ENCODE measurements at regions not wholly inside any gene's neighbourhood (a gene's known extent, or its start where the extent isn't known, plus 50 kb on each side); places are given as distances from the start of the nearest gene placed in this dataset.
A peak's percentile ranks its signal among the peaks of the same experiment; 100 is the strongest.

GRCh38 chr13:57470491-57470890, 161.1 kb upstream of the PCDH17 start:
- H3K9me3 ChIP-seq (ENCODE audit: insufficient read depth, low read depth, low read length): no peaks in the 10 kb centered on the region
- H3K36me3 ChIP-seq (ENCODE audit: insufficient read depth, low read length): no peaks in the 10 kb centered on the region
- H3K4me1 ChIP-seq (ENCODE audit: insufficient read depth, low read length, poor library complexity, severe bottlenecking): no peaks in the 10 kb centered on the region
- no peaks in the 10 kb centered on the region for H3K27me3 ChIP-seq (ENCODE audit: insufficient read depth, low read length, poor library complexity, severe bottlenecking)
- no peaks in the 10 kb centered on the region for H3F3A ChIP-seq (ENCODE audit: low read depth)
- H3K79me2 ChIP-seq (ENCODE audit: insufficient read depth, low read length): no peaks in the 10 kb centered on the region
- no peak overlapping the region for H3K9ac ChIP-seq (ENCODE audit: low read depth, low read length, poor library complexity, severe bottlenecking)
- TF ChIP-seq CTCF (conservative IDR thresholded peaks at IDR 0.05; ENCODE audit: low read length) (no peak), EZH2phosphoT487 (IDR thresholded peaks at IDR 0.05; ENCODE audit: borderline replicate concordance) (no peak)
- H3K4me3 ChIP-seq (ENCODE audit: low read length, poor library complexity, severe bottlenecking): no peak overlapping the region
- no peak overlapping the region for H2AFZ ChIP-seq (ENCODE audit: low read length)
- no peak overlapping the region for H3K4me2 ChIP-seq (ENCODE audit: low read depth, low read length, poor library complexity, severe bottlenecking)
- H3K9me2 ChIP-seq (replicated peaks; ENCODE audit: low read depth, low read length): no peaks in the 10 kb centered on the region
- H4K20me1 ChIP-seq (ENCODE audit: insufficient read depth, low read length, poor library complexity, severe bottlenecking): peaks cover 3% of the 10 kb centered on the region

- TF ChIP-seq CTCF (conservative IDR thresholded peaks at IDR 0.05; ENCODE audit: low read length) (no peak), EZH2phosphoT487 (IDR thresholded peaks at IDR 0.05; ENCODE audit: borderline replicate concordance) (no peak)
- Histone ChIP-seq H3F3A (ENCODE audit: low read depth) (no peaks in the 10 kb centered on the region), H3K79me2 (ENCODE audit: insufficient read depth, low read length) (no peaks in the 10 kb centered on the region), H3K4me2 (ENCODE audit: low read depth, low read length, poor library complexity, severe bottlenecking) (peak overlapping the region; percentile 4), H3K27me3 (ENCODE audit: insufficient read depth, low read length, poor library complexity, severe bottlenecking) (no peaks in the 10 kb centered on the region), H3K4me3 (ENCODE audit: low read length, poor library complexity, severe bottlenecking) (no peak overlapping the region), H3K9me2 (replicated peaks; ENCODE audit: low read depth, low read length) (no peaks in the 10 kb centered on the region), H3K9ac (ENCODE audit: low read depth, low read length, poor library complexity, severe bottlenecking) (no peak overlapping the region), H3K9me3 (ENCODE audit: insufficient read depth, low read depth, low read length) (no peaks in the 10 kb centered on the region), H3K4me1 (ENCODE audit: insufficient read depth, low read length, poor library complexity, severe bottlenecking) (no peaks in the 10 kb centered on the region), H2AFZ (ENCODE audit: low read length) (no peak overlapping the region), H3K36me3 (ENCODE audit: insufficient read depth, low read length) (no peaks in the 10 kb centered on the region), H4K20me1 (ENCODE audit: insufficient read depth, low read length, poor library complexity, severe bottlenecking) (no peaks in the 10 kb centered on the region)
Observed at GRCh38 chr13:57491318-57491717, 140.2 kb upstream of the PCDH17 start.

DNA sequence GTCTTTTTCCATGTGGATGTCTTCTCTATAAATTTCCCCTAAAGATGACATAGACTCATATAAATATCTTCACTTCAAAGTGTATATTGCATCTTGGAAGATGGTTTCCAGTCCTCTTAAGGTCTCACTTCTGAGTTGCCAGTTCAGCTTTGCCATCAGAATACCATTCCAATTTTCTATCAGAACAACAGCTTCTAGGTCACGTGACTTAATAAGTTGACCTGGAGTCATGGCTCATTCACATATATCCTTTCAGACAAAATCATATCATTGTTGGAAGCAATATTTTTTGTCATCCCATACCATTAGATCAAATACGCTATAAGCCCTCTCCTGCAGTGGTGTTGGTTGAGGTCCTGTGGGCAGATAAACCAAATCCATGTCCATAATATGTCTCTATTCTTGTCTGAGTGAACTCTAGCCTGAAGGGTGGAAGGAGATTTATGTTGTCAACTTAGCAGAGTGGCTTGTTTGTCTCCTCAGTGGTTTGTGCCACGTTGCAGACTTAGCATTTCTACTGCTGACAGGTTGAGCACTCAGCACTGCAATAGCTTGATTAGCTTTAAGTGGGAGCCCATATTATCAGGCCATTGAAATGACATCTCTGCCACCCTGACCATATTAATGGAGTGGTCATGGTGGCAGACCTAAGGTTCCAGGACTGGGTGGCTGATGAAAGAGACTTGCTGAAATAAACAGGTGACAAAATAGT, 123.6 kb upstream of the PCDH17 start:
- Histone ChIP-seq H4K20me1 (ENCODE audit: insufficient read depth, low read length, poor library complexity, severe bottlenecking) (no peaks in the 10 kb centered on the region), H3K79me2 (ENCODE audit: insufficient read depth, low read length) (no peaks in the 10 kb centered on the region), H3K27me3 (ENCODE audit: insufficient read depth, low read length, poor library complexity, severe bottlenecking) (no peaks in the 10 kb centered on the region), H3K9ac (ENCODE audit: low read depth, low read length, poor library complexity, severe bottlenecking) (no peak overlapping the region), H3K4me3 (ENCODE audit: low read length, poor library complexity, severe bottlenecking) (no peak overlapping the region), H3K9me2 (replicated peaks; ENCODE audit: low read depth, low read length) (peaks cover 3% of the 10 kb centered on the region; the same call in 1 of the 2 replicates), H3F3A (ENCODE audit: low read depth) (no peaks in the 10 kb centered on the region), H3K4me2 (ENCODE audit: low read depth, low read length, poor library complexity, severe bottlenecking) (no peak overlapping the region), H2AFZ (ENCODE audit: low read length) (no peak overlapping the region), H3K4me1 (ENCODE audit: insufficient read depth, low read length, poor library complexity, severe bottlenecking) (no peaks in the 10 kb centered on the region), H3K9me3 (ENCODE audit: insufficient read depth, low read depth, low read length) (no peaks in the 10 kb centered on the region), H3K36me3 (ENCODE audit: insufficient read depth, low read length) (no peaks in the 10 kb centered on the region)
- TF ChIP-seq CTCF (conservative IDR thresholded peaks at IDR 0.05; ENCODE audit: low read length) (no peak), EZH2phosphoT487 (IDR thresholded peaks at IDR 0.05; ENCODE audit: borderline replicate concordance) (no peak)

Measured in Loucy (cell line).